ENCODE measurements at regions not wholly inside any gene's neighbourhood (a gene's known extent, or its start where the extent isn't known, plus 50 kb on each side); places are given as distances from the start of the nearest gene placed in this dataset.
A peak's percentile ranks its signal among the peaks of the same experiment; 100 is the strongest.

GRCh38 chr16:52237823-52238222, 309.1 kb downstream of the TOX3 start:
- no peak for DNase-seq (ENCODE audit: extremely low read depth in 1 of 2, low read depth in 1 of 2)

GRCh38 chr16:52235186-52235585, 311.8 kb downstream of the TOX3 start:
- DNase-seq (ENCODE audit: extremely low read depth in 1 of 2, low read depth in 1 of 2): no peak

GRCh38 chr16:52234626-52235025, 312.3 kb downstream of the TOX3 start:
- no peak for DNase-seq (ENCODE audit: extremely low read depth in 1 of 2, low read depth in 1 of 2)

- no peak for DNase-seq (ENCODE audit: extremely low read depth in 1 of 2, low read depth in 1 of 2)
Measured at GRCh38 chr16:52229471-52229870, 317.5 kb downstream of the TOX3 start.

- no peak for DNase-seq (ENCODE audit: extremely low read depth in 1 of 2, low read depth in 1 of 2)
Measured at GRCh38 chr16:52227851-52228250, 319.1 kb downstream of the TOX3 start.

- no peak for DNase-seq (ENCODE audit: extremely low read depth in 1 of 2, low read depth in 1 of 2)
Measured at GRCh38 chr16:52212841-52213240, 334.1 kb downstream of the TOX3 start.

GRCh38 chr16:52209227-52209626, 337.7 kb downstream of the TOX3 start:
- no peak for DNase-seq (ENCODE audit: extremely low read depth in 1 of 2, low read depth in 1 of 2)

GRCh38 chr16:52203096-52203495, 343.8 kb downstream of the TOX3 start:
- DNase-seq (ENCODE audit: extremely low read depth in 1 of 2, low read depth in 1 of 2): no peak

GRCh38 chr16:52193441-52193840, 353.5 kb downstream of the TOX3 start:
- DNase-seq (ENCODE audit: extremely low read depth in 1 of 2, low read depth in 1 of 2): no peak

- peak; percentile 10 to 23 for DNase-seq (ENCODE audit: extremely low read depth in 1 of 2, low read depth in 1 of 2)
Measured at GRCh38 chr16:52191531-52192134, 355.3 kb downstream of the TOX3 start.

- DNase-seq (ENCODE audit: extremely low read depth in 1 of 2, low read depth in 1 of 2): no peak
Measured at GRCh38 chr16:52184336-52184735, 362.6 kb downstream of the TOX3 start.

GRCh38 chr16:52182840-52183239, 364.1 kb downstream of the TOX3 start:
- DNase-seq (ENCODE audit: extremely low read depth in 1 of 2, low read depth in 1 of 2): no peak

- no peak for DNase-seq (ENCODE audit: extremely low read depth in 1 of 2, low read depth in 1 of 2)
Measured at GRCh38 chr16:52174168-52174567, 372.8 kb downstream of the TOX3 start.

GRCh38 chr16:52171481-52171880, 375.5 kb downstream of the TOX3 start:
- no peak for DNase-seq (ENCODE audit: extremely low read depth in 1 of 2, low read depth in 1 of 2)

GRCh38 chr16:52167328-52167727, 379.6 kb downstream of the TOX3 start:
- no peak for DNase-seq (ENCODE audit: extremely low read depth in 1 of 2, low read depth in 1 of 2)

GRCh38 chr16:52165961-52166360, 381.0 kb downstream of the TOX3 start:
- DNase-seq (ENCODE audit: extremely low read depth in 1 of 2, low read depth in 1 of 2): no peak

- no peak for DNase-seq (ENCODE audit: extremely low read depth in 1 of 2, low read depth in 1 of 2)
Measured at GRCh38 chr16:52149003-52149402, 397.9 kb downstream of the TOX3 start.

GRCh38 chr16:52141871-52142270, 405.1 kb downstream of the TOX3 start:
- DNase-seq (ENCODE audit: extremely low read depth in 1 of 2, low read depth in 1 of 2): no peak

- DNase-seq (ENCODE audit: extremely low read depth in 1 of 2, low read depth in 1 of 2): no peak
Measured at GRCh38 chr16:52128361-52128760, 418.6 kb downstream of the TOX3 start.

GRCh38 chr16:52123842-52124241, 423.1 kb downstream of the TOX3 start:
- no peak for DNase-seq (ENCODE audit: extremely low read depth in 1 of 2, low read depth in 1 of 2)

- no peak for DNase-seq (ENCODE audit: extremely low read depth in 1 of 2, low read depth in 1 of 2)
Measured at GRCh38 chr16:52123061-52123839, 423.7 kb downstream of the TOX3 start.

GRCh38 chr16:52117171-52117570, 429.8 kb downstream of the TOX3 start:
- DNase-seq (ENCODE audit: extremely low read depth in 1 of 2, low read depth in 1 of 2): no peak

GRCh38 chr16:52114379-52114778, 432.6 kb downstream of the TOX3 start:
- DNase-seq (ENCODE audit: extremely low read depth in 1 of 2, low read depth in 1 of 2): no peak
